HCT116 (cell line): ENCODE measurements at regions not wholly inside any gene's neighbourhood (a gene's known extent, or its start where the extent isn't known, plus 50 kb on each side); places are given as distances from the start of the nearest gene placed in this dataset.

ENCODE experiments used
- ATAC-seq: fragments of 200-7000 bp; cut with Tn5 transposase; 2 replicates; pipeline ENCODE4 v1.9.1; 2020; ENCODE audit warnings: mild to moderate bottlenecking, moderate library complexity
- BruUV-seq: library from RNA; stranded (reverse); fragments of 400-500 nt; replicated peaks from 2 replicates; lab custom pipeline; 2021; lab: Mats Ljungman, UMichigan
- CTCF ChIA-PET: fragments of 300-600 bp; sonication (Branson Sonifier 250); formaldehyde crosslinking; loops from one replicate; lab custom pipeline; 2021; ENCODE audit warnings: antibody characterized with exemption; lab: Charles Lee
- POLR2A ChIA-PET: fragments of 300-600, 350-600 bp; sonication (Branson Sonifier 250); formaldehyde crosslinking; loops from one replicate; lab custom pipeline; 2021; ENCODE audit warnings: antibody characterized with exemption; lab: Charles Lee
- RAD21 ChIA-PET, 2 experiments: fragments of 300-600 bp; sonication (Branson Sonifier 250); formaldehyde crosslinking; loops; one replicate each; lab custom pipeline; 2023; ENCODE audit warnings: low total read pairs in 2 of 2; ENCODE audit not compliant: uncharacterized antibody in 2 of 2, unreplicated experiment in 2 of 2, low non-redundant PET in 1 of 2; lab: Charles Lee
- DNase-seq: peaks from one replicate; pipeline ENCODE4 v3.0.0-alpha.2; 2010; ENCODE audit warnings: low read depth, low spot score
- H2AFZ ChIP-seq: fragments of 200-600 bp; shearing (Covaris generic), sonication (generic); 2 replicates; pipeline ENCODE4 v1.6.1; 2017; ENCODE audit warnings: low read depth, mixed run types, mixed read lengths, antibody characterized with exemption, low read length; ENCODE audit not compliant: poor library complexity, severe bottlenecking
- H3K27ac ChIP-seq: 2 replicates; pipeline ENCODE4 v1.5.1; 2012; ENCODE audit warnings: low read depth, low read length
- H3K27me3 ChIP-seq: fragments of 200-600 bp; sonication (generic); 2 replicates; pipeline ENCODE4 v1.6.1; 2016; ENCODE audit warnings: mixed run types, low read length, mixed read lengths; ENCODE audit not compliant: insufficient read depth
- H3K36me3 ChIP-seq, 2 experiments: fragments of 200-500 bp in 1 of 2; fragments of 200-600 bp in 1 of 2; sonication (Bioruptor generic) in 1 of 2; sonication (generic) in 1 of 2; 2 replicates each; pipeline versions ENCODE4 v1.5.1 to v1.6.1; 2014 to 2016; ENCODE audit warnings: low read length in 2 of 2, inconsistent platforms in 1 of 2, mixed read lengths in 1 of 2, mixed run types in 1 of 2; ENCODE audit not compliant: insufficient read depth in 2 of 2, control insufficient read depth in 1 of 2
- H3K4me1 ChIP-seq, 2 experiments: fragments of 200-600 bp in 1 of 2; sonication (generic) in 1 of 2; 2 replicates each; pipeline versions ENCODE4 v1.5.1 to v1.6.1; 2012 to 2017; ENCODE audit warnings: low read length in 2 of 2, inconsistent platforms in 1 of 2, mild to moderate bottlenecking in 1 of 2, mixed read lengths in 1 of 2, mixed run types in 1 of 2, moderate library complexity in 1 of 2; ENCODE audit not compliant: insufficient read depth in 2 of 2, control insufficient read depth in 1 of 2
- H3K4me2 ChIP-seq: fragments of 200-600 bp; sonication (generic); 2 replicates; pipeline ENCODE4 v1.6.1; 2017; ENCODE audit warnings: mixed run types, low read length, mixed read lengths
- H3K4me3 ChIP-seq, 2 experiments: fragments of 200-600 bp in 1 of 2; sonication (generic) in 1 of 2; replicated peaks in 1 of 2; 2 replicates each; pipeline ENCODE4 v1.5.1; 2011 to 2016; ENCODE audit warnings: low read length in 2 of 2, control low read depth in 1 of 2, low read depth in 1 of 2, mild to moderate bottlenecking in 1 of 2, mixed read lengths in 1 of 2, mixed run types in 1 of 2
- H3K79me2 ChIP-seq: fragments of 200-600 bp; sonication (generic); 2 replicates; pipeline ENCODE4 v1.6.1; 2017; ENCODE audit warnings: mild to moderate bottlenecking, mixed run types, low read length, moderate library complexity, mixed read lengths; ENCODE audit not compliant: insufficient read depth
- H3K9ac ChIP-seq: fragments of 200-600 bp; sonication (generic); 2 replicates; pipeline ENCODE4 v1.6.1; 2016; ENCODE audit warnings: low read length, mixed read lengths
- H3K9me2 ChIP-seq: fragments of 200-600 bp; sonication (generic), shearing (Covaris generic); 2 replicates; pipeline ENCODE4 v1.6.1; 2017; ENCODE audit warnings: mixed run types, mild to moderate bottlenecking, moderate library complexity; ENCODE audit not compliant: insufficient read depth
- H3K9me3 ChIP-seq, 2 experiments: fragments of 200-500 bp in 1 of 2; fragments of 200-600 bp in 1 of 2; sonication (Bioruptor generic) in 1 of 2; sonication (generic) in 1 of 2; 2 replicates each; pipeline ENCODE4 v1.6.1; 2014 to 2017; ENCODE audit warnings: low read length in 2 of 2, mixed read lengths in 2 of 2, inconsistent platforms in 1 of 2, low read depth in 1 of 2, mild to moderate bottlenecking in 1 of 2, mixed run types in 1 of 2, moderate library complexity in 1 of 2; ENCODE audit not compliant: control insufficient read depth in 1 of 2, insufficient read depth in 1 of 2
- H4K20me1 ChIP-seq: fragments of 200-600 bp; sonication (generic), shearing (Covaris generic); 2 replicates; pipeline ENCODE4 v1.6.1; 2017; ENCODE audit warnings: mixed run types, mild to moderate bottlenecking, moderate library complexity; ENCODE audit not compliant: insufficient read depth
- EZH2 ChIP-seq: fragments of 200-600 bp; sonication (generic); IDR thresholded peaks from 2 replicates; pipeline ENCODE4 v1.6.1; 2017; ENCODE audit warnings: antibody characterized with exemption, mixed run types
- FOSL1 ChIP-seq: IDR thresholded peaks from 2 replicates; pipeline ENCODE4 v1.6.1; 2012; ENCODE audit warnings: low read depth
- JUND ChIP-seq: IDR thresholded peaks from 2 replicates; pipeline ENCODE4 v1.6.1; 2012
- POLR2AphosphoS5 ChIP-seq: IDR thresholded peaks from 2 replicates; pipeline ENCODE4 v1.6.1; 2011; ENCODE audit warnings: mild to moderate bottlenecking, low read depth, low read length, moderate library complexity
- RAD21 ChIP-seq: IDR thresholded peaks from 2 replicates; pipeline ENCODE4 v1.6.1; 2012; ENCODE audit warnings: low read depth, mild to moderate bottlenecking
- SRF ChIP-seq: IDR thresholded peaks from 2 replicates; pipeline ENCODE4 v1.6.1; 2012; ENCODE audit warnings: low read depth
- TCF7L2 ChIP-seq: IDR thresholded peaks from 2 replicates; pipeline ENCODE4 v1.7.0; 2011; ENCODE audit warnings: borderline replicate concordance, inconsistent platforms; ENCODE audit not compliant: insufficient read depth, insufficient read length; ENCODE audit errors: extremely low read depth
- ZNF274 ChIP-seq: fragments of 200-500 bp; sonication (Bioruptor generic); IDR thresholded peaks from 2 replicates; pipeline ENCODE4 v1.6.1; 2014; ENCODE audit warnings: mild to moderate bottlenecking, low read depth, low read length, inconsistent platforms
- intact Hi-C: fragments of 100-400 bp; cut with micrococcal nuclease; formaldehyde crosslinking; loops from 2 replicates; pipeline ENCODE4 v1.10.0; 2022
- TF ChIP-seq, protein P1 (sequence below): IDR thresholded peaks from 2 replicates; pipeline ENCODE4 v1.6.1; 2012
- TF ChIP-seq, protein P2 (sequence below): IDR thresholded peaks from 2 replicates; pipeline ENCODE4 v1.6.1; 2012

DNA sequence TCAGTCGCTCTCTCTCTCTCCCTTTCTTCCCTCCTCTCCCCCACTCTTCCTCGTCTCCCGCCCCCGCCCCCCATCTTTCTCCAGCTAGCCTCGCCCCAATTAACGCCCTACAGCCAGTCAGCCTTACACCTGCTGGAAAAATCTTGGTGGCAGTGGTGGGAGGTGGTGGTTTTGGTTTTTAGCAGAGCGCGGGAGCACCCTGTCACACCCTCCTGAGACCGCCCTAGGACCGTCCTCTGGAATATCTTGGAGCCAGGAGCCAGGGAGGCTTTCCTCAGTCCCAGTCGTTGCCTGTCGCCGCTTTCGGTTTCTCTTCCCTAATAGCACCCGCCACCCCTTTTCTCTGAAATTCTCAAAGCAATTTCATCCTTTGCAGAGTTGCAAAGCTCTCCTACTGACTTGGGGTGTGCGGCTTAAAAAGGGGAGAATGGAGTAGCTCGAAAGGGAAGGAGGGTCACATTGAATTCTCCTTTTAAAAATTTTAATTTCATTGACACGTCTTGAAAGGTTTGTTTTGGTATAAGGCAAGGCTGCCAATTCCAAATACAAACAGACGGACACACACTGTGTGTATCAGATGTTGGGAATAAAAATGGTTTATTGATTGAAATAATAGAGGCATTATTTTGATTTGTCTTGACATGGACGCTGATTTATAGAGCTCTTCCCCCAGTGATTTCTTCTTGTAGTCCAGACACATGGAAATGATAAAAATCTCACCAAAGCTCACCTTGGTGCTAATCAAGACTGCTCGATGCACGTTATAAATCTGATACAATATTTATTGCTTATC lies 301.3 kb downstream of the PARP8 start:
- RAD21 ChIA-PET = no interaction called here
- H3K27ac ChIP-seq = no peak overlapping the region
- no peaks in the 10 kb centered on the region for H4K20me1 ChIP-seq
- H3K4me3 ChIP-seq = no peak overlapping the region
- no TSS peak for BruUV-seq
- no peak for TF ChIP-seq POLR2AphosphoS5
- no peak for TF ChIP-seq FOSL1
- no peak for TF ChIP-seq ZNF274
- TF ChIP-seq JUND = no peak
- no peak for TF ChIP-seq SRF
- no peak for TF ChIP-seq EZH2
- no peak overlapping the region for H2AFZ ChIP-seq
- intact Hi-C loops = no loop called here
- no peaks in the 10 kb centered on the region for H3K9me2 ChIP-seq
- POLR2A ChIA-PET = no interaction called here
- H3K79me2 ChIP-seq = no peaks in the 10 kb centered on the region
- H3K36me3 ChIP-seq = no peaks in the 10 kb centered on the region
- H3K4me1 ChIP-seq = no peaks in the 10 kb centered on the region; a peak in 1 of 4 replicates
- no peak for DNase-seq
- ATAC-seq = no peak
- H3K9me3 ChIP-seq = no peaks in the 10 kb centered on the region
- no peak overlapping the region for H3K4me2 ChIP-seq
- no peak overlapping the region for H3K9ac ChIP-seq
- H3K27me3 ChIP-seq = no peaks in the 10 kb centered on the region
- CTCF ChIA-PET = no interaction called here

DNA sequence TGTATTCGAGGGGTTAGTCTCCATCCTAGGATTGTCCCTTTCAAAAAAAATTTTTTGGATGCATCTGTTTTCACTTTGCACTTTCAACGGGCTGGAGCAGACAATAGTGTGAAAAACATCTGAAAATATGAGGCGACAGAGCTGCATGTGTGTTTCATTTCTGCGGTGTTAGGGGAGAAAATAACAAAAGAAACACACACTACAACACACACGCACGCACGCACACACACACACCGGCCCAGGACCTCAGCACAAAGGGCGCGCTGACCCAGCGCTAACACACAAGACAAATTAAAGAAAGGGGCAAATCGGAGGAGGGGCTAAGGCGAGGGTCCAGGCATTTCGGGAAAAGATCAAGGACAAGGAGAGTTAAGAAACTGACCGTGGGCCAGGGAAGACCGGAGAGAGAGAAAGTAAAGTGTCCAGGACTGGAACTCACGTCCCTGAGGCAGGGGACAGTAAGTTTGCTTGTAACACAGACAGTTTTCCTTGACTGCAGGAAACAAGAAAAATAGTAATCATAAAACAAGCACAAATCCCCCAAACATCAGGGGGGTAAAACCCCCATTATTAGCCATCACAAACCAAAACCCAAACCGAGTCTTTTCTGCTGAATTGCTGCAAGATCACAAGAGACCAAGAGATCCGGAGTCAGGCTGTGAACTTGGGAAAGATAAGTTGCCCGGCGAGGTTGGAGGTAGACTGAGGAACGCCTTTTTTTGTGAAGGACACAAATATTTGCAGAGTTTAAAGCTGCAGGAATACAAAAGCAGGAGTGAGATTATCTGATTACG lies 302.1 kb downstream of the PARP8 start:
- Histone ChIP-seq H3K4me1 (no peaks in the 10 kb centered on the region), H3K79me2 (no peaks in the 10 kb centered on the region), H3K9me2 (no peaks in the 10 kb centered on the region), H3K27ac (no peak overlapping the region), H3K4me3 (no peak overlapping the region), H2AFZ (no peak overlapping the region), H3K27me3 (no peaks in the 10 kb centered on the region), H4K20me1 (no peaks in the 10 kb centered on the region), H3K4me2 (no peak overlapping the region), H3K9me3 (no peaks in the 10 kb centered on the region)
- POLR2A ChIA-PET = no interaction called here
- no peak for ATAC-seq
- CTCF ChIA-PET = no interaction called here
- RAD21 ChIA-PET = no interaction called here
- BruUV-seq = no TSS peak
- intact Hi-C loops = no loop called here
- TF ChIP-seq, protein P1, sequence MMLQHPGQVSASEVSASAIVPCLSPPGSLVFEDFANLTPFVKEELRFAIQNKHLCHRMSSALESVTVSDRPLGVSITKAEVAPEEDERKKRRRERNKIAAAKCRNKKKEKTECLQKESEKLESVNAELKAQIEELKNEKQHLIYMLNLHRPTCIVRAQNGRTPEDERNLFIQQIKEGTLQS = no peak
- TF ChIP-seq RAD21 (no peak), TCF7L2 (no peak), ZNF274 (no peak), EZH2 (no peak), JUND (no peak)
- TF ChIP-seq, protein P2, sequence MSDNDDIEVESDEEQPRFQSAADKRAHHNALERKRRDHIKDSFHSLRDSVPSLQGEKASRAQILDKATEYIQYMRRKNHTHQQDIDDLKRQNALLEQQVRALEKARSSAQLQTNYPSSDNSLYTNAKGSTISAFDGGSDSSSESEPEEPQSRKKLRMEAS = no peak
- TF ChIP-seq, all 23 proteins: peak for 0
- Histone ChIP-seq H3K9ac (no peak overlapping the region), H3K36me3 (no peaks in the 10 kb centered on the region)
- no peak for DNase-seq
